Lung (tissue), 11 donors: ENCODE measurements at regions not wholly inside any gene's neighbourhood (a gene's known extent, or its start where the extent isn't known, plus 50 kb on each side); places are given as distances from the start of the nearest gene placed in this dataset.

Experiments
- ATAC-seq: fragments of 200-7000 bp; cut with Tn5 transposase; one replicate; pipeline ENCODE4 v1.9.1; 2020; ENCODE audit warnings: moderate number of reproducible peaks; ENCODE audit not compliant: insufficient read depth, low FRiP score
- DNase-seq, 3 donors: peaks; one replicate each; pipeline ENCODE4 v3.0.0-alpha.2; 2013 to 2017
- H3K27ac ChIP-seq, 2 donors: one replicate each; pipeline ENCODE4 v1.5.1; 2013; ENCODE audit warnings: mild to moderate bottlenecking in 2 of 2, moderate library complexity in 2 of 2, control low read depth in 1 of 2, inconsistent platforms in 1 of 2, low read depth in 1 of 2, low read length in 1 of 2
- H3K27me3 ChIP-seq, 3 donors: one replicate each; pipeline ENCODE4 v1.5.1; 2013; ENCODE audit warnings: low read length in 2 of 3; ENCODE audit not compliant: control insufficient read depth in 3 of 3, insufficient read depth in 3 of 3
- H3K36me3 ChIP-seq, 4 donors: one replicate each; pipeline ENCODE4 v1.5.1; 2013; ENCODE audit warnings: low read length in 4 of 4, mild to moderate bottlenecking in 1 of 4, moderate library complexity in 1 of 4; ENCODE audit not compliant: control insufficient read depth in 4 of 4, insufficient read depth in 4 of 4
- H3K4me1 ChIP-seq, 5 donors: one replicate each; pipeline ENCODE4 v1.5.1; 2013; ENCODE audit warnings: low read length in 5 of 5, mild to moderate bottlenecking in 2 of 5, moderate library complexity in 1 of 5; ENCODE audit not compliant: control insufficient read depth in 5 of 5, insufficient read depth in 5 of 5
- H3K4me3 ChIP-seq: one replicate; pipeline ENCODE4 v1.5.1; 2013; ENCODE audit warnings: mild to moderate bottlenecking, control low read depth, moderate library complexity
- H3K9ac ChIP-seq, 2 donors: one replicate each; pipeline ENCODE4 v1.5.1; 2013; ENCODE audit warnings: low read length in 2 of 2, control low read depth in 1 of 2; ENCODE audit not compliant: insufficient read depth in 1 of 2
- H3K9me3 ChIP-seq, 4 donors: one replicate each; pipeline ENCODE4 v1.5.1; 2013; ENCODE audit warnings: low read length in 3 of 4, mild to moderate bottlenecking in 1 of 4, moderate library complexity in 1 of 4; ENCODE audit not compliant: control insufficient read depth in 4 of 4, insufficient read depth in 3 of 4
- WGBS, 2 donors: extraction: QIAGEN DNeasy Blood & Tissue Kit; methylation state at CpG; one replicate each; pipeline ENCODE4 v1.1.7; 2013; 5-methylcytosine and 5-hydroxymethylcytosine counted together
- TF ChIP-seq, protein P1 (sequence below): IDR thresholded peaks from 2 replicates; pipeline ENCODE4 v1.5.1; 2012; ENCODE audit warnings: mild to moderate bottlenecking; ENCODE audit errors: control extremely low read depth, extremely low read depth
- donor health status: control.
- donor health status: control.
- donor health status: Bipolar disorder and iron deficiency.
- donor health status: healthy.
- donor health status: DM: yes; HTN: yes; CAD: no.

DNA sequence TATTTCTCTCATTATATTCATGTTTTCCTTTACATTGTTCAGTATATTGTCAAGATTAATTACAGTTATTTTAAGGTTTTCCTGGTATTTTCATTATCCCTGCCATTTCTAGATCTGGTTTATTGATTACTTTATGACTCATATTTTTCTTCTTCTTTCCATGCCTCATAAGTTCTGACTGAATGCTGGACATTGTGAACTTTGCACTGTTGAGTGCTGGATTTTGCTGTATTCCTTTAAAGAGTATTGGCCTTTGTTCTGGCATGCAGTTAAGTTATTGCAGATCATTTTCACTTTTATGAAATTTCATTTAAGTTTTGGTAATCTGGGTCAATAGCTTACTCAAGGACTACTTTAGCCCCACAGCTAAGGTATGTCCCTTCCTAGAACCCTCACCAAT, 73.1 kb downstream of the KLF6 start:
- Histone ChIP-seq H3K4me1 (peaks cover 0 to 2% (median 0%) of the 10 kb centered on the region in 5 donors), H3K36me3 (no peaks in the 10 kb centered on the region), H3K27ac (no peak overlapping the region), H3K4me3 (no peak overlapping the region), H3K9ac (no peak overlapping the region), H3K27me3 (no peaks in the 10 kb centered on the region), H3K9me3 (peaks cover 0 to 9% (median 3%) of the 10 kb centered on the region in 4 donors)
- DNase-seq (no peak), ATAC-seq (no peak)
- TF ChIP-seq, protein P1, sequence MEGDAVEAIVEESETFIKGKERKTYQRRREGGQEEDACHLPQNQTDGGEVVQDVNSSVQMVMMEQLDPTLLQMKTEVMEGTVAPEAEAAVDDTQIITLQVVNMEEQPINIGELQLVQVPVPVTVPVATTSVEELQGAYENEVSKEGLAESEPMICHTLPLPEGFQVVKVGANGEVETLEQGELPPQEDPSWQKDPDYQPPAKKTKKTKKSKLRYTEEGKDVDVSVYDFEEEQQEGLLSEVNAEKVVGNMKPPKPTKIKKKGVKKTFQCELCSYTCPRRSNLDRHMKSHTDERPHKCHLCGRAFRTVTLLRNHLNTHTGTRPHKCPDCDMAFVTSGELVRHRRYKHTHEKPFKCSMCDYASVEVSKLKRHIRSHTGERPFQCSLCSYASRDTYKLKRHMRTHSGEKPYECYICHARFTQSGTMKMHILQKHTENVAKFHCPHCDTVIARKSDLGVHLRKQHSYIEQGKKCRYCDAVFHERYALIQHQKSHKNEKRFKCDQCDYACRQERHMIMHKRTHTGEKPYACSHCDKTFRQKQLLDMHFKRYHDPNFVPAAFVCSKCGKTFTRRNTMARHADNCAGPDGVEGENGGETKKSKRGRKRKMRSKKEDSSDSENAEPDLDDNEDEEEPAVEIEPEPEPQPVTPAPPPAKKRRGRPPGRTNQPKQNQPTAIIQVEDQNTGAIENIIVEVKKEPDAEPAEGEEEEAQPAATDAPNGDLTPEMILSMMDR, result no peak

DNA sequence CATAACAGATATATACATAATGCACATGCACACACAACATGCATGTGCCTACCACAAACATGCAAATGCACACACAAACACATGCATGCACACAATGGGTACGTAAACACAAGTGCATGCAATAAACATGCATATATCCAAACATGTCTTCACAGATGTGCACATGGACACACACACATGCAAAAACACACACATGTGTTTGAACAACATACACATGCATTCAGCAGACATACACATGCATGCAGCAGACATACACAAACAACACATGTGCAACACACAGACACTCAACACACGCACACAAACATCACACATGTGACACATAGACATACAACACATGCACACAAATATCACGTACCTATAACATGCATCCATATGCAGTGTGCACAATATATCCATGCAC, 74.2 kb downstream of the KLF6 start:
- H3K9me3 ChIP-seq, result peaks cover 0 to 9% (median 3%) of the 10 kb centered on the region in 4 donors
- H3K9ac ChIP-seq, result no peak overlapping the region
- TF ChIP-seq, protein P1, result no peak
- no peaks in the 10 kb centered on the region for H3K27me3 ChIP-seq
- 80 to 94% methylated on average over 3 of the region's 3 CpGs for WGBS, 2 donors
- no peak overlapping the region for H3K4me3 ChIP-seq
- ATAC-seq, result no peak
- DNase-seq, result no peak
- H3K36me3 ChIP-seq, result no peaks in the 10 kb centered on the region
- no peaks in the 10 kb centered on the region for H3K4me1 ChIP-seq
- H3K27ac ChIP-seq, result no peak overlapping the region

DNA sequence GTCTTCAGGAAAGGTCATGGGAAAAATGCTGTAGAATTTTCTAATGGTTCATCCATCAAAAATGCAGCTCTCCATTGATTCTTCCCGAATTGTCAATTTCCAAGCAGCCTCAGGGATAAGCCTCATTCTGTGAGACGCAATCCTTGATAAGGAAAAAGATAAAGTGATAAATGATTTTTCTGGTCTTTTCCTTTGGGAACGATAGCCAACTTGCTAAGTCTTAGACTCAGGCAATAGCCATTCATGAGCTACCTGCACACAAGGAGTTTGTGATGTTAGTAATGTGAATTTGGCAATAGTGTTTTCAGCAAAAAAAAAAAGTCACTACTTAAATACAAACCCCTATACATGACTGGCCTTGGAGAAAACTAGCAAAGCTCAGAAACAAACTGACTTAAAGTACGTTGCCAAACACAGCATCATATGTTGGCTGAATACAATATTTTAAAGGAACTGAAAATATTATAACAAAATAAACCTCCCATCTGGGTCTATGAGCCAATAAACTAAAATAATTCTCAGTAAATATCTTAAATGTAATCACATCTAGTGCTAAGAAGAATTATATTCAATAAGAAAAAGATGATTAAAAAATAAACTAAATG, 75.5 kb downstream of the KLF6 start:
- Histone ChIP-seq H3K27ac (no peak overlapping the region), H3K4me3 (no peak overlapping the region), H3K9me3 (peaks cover 0 to 9% (median 3%) of the 10 kb centered on the region in 4 donors), H3K9ac (no peak overlapping the region), H3K4me1 (no peaks in the 10 kb centered on the region), H3K36me3 (no peaks in the 10 kb centered on the region), H3K27me3 (no peaks in the 10 kb centered on the region)
- TF ChIP-seq, protein P1, result no peak
- 82 to 86% methylated on average over 4 of the region's 4 CpGs for WGBS, 2 donors
- DNase-seq, result peak in 1 of 3 donors; percentile 26
- no peak for ATAC-seq

DNA sequence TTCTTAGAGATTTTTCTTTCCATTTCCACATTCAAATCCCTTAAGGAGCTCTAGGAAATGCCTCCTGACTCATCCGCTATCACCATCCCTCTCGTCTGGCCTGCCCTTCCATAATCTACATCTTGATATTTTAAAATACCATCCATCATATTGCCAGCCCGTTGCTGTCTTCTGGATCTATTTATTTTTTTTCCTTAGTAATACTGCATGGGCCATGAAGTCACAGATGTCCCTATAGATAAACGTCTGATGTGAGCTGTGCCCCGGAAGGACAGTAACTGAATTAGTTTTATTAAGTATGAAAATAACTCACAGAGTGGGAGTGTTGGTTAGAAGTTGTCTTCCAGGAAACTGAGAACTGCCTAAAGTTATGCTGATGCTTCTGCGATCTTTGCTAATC, 76.2 kb downstream of the KLF6 start:
- TF ChIP-seq, protein P1, result no peak
- DNase-seq, result no peak
- WGBS, 2 donors, result 68 to 80% methylated on average over 6 of the region's 6 CpGs
- Histone ChIP-seq H3K9me3 (peaks cover 0 to 9% (median 3%) of the 10 kb centered on the region in 4 donors), H3K9ac (no peak overlapping the region), H3K27ac (no peak overlapping the region), H3K36me3 (no peaks in the 10 kb centered on the region), H3K4me1 (no peaks in the 10 kb centered on the region), H3K4me3 (no peak overlapping the region), H3K27me3 (no peaks in the 10 kb centered on the region)
- no peak for ATAC-seq
